Stimulated activated CD8-positive, alpha-beta memory T cell treated with anti-CD3 and anti-CD28 coated beads, Interleukin-2, amount 100 ng/mL, for 1 hour (primary cell): ENCODE measurements at regions not wholly inside any gene's neighbourhood (a gene's known extent, or its start where the extent isn't known, plus 50 kb on each side); places are given as distances from the start of the nearest gene placed in this dataset.

ENCODE experiments used
- DNase-seq, 2 donors: peaks; one replicate each; pipeline ENCODE4 v3.0.0-alpha.2; 2020; ENCODE audit warnings: low read depth in 2 of 2

DNA sequence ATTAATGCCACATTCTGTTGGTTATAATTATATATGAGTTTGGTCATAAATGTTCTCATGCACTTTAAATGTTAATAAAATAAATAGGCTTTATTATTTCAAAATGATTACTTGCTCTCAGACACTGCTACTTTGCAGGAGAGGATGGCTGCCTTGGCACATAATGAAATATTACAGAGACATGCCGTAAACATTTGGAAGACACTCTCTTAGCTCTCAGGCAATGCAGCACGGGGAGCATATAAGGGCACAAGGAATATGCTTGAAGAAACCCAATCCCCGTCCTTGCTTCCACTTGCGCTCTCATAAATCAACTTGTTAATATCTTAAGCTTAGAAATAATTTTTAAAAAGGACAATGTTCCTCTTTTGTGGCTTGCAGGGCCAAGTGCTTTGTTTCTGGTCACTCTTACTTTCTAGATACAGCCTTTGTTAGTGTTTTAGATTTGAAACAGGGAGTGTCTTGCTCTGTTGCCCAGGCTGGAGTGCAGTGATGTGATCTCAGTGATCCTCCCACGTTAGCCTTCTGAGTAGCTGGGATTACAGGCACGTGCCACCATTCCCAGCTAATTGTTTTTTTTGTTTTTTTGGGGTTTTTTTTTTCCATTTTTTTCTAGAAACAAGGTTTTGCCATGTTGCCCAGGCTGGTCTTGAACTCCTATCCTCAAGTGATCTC lies 445.0 kb downstream of the SPRY1 start:
- DNase-seq: no peak

- DNase-seq: no peak
Measured at GRCh38 chr4:123843137-123843536, 446.5 kb downstream of the SPRY1 start.

GRCh38 chr4:123844374-123844773 lies 447.8 kb downstream of the SPRY1 start:
- DNase-seq: no peak

GRCh38 chr4:123846092-123846491 lies 449.5 kb downstream of the SPRY1 start:
- DNase-seq: no peak

- DNase-seq: no peak
Measured at GRCh38 chr4:123846561-123846960, 450.0 kb downstream of the SPRY1 start.

GRCh38 chr4:123848606-123849005 lies 452.0 kb downstream of the SPRY1 start:
- no peak for DNase-seq

- DNase-seq: no peak
Measured at GRCh38 chr4:123849495-123849894, 452.9 kb downstream of the SPRY1 start.

DNA sequence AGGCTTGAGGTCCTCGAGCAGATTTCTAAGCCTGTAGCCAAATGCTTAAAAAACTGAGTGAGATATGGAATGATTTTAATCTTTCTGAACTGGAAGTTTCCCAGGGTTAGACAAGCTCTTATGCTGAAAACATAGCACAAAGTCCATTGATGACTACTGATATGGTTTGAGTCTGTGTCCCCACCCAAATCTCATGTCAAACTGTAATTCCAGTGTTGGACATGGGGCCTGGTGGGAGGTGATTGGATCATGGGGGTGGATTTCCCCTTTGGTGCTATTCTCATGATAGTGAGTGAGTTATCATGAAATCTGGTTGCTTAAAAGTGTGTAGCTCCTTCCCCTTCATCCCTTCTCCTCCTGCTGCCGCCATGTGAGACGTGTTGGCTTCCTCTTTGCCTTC lies 454.9 kb downstream of the SPRY1 start:
- no peak for DNase-seq

DNA sequence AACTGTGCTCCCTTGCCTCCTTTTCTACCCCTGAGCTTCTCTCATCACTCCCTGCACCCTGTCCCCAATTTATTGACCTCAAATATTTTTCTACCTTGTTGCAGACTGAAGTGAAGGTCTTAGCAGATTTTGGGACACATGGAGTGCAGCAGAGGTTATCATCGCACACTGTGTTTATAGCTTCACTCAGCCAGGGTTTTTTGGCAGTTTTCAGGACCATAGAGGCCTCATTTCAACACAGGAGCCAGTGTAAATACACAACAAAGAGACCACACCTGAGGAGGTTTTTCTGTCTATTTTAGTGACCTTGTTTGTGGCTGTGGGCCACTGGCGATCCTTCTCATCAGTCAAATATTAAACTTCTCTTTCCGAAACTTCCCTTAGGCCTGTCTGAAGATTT lies 457.1 kb downstream of the SPRY1 start:
- no peak for DNase-seq

GRCh38 chr4:123856689-123857545 lies 460.3 kb downstream of the SPRY1 start:
- DNase-seq: no peak

DNA sequence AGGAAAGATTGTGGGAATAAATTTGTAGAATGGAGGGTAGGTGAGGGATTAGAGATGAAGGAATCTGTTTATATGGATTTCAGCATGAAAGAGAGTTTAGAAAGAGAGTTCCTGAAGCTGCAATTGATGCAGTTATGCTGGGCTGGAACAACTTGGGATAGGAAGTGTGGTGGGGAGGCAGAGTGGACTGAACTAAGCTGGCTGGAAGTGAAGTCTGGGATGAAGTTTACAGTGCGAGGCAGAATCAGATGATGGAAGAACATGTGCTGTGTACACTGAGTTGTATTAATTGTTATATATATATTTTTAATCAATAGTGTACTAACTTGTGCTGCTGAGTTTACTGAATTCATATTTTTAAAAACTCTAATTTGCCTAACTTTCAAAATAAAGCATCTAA lies 461.9 kb downstream of the SPRY1 start:
- DNase-seq: no peak

DNA sequence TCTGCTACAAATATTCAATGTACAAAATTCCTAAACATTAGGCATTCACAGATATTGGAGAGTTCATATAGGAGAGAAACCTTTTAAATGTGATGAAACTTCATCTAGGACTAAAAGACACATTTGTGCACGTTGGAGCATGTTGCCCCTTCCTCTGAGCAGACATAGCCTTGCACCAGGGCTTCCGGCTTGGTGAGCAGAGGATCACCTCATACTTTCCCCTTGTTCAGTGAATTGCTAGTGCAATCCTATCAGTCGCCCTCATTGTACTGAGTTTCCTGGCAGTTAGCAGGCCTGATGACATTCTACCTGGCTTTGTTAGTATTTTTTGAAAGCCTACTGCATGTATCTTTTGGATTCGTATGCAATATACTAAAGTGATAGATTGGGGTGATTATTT lies 466.2 kb downstream of the SPRY1 start:
- no peak for DNase-seq

DNA sequence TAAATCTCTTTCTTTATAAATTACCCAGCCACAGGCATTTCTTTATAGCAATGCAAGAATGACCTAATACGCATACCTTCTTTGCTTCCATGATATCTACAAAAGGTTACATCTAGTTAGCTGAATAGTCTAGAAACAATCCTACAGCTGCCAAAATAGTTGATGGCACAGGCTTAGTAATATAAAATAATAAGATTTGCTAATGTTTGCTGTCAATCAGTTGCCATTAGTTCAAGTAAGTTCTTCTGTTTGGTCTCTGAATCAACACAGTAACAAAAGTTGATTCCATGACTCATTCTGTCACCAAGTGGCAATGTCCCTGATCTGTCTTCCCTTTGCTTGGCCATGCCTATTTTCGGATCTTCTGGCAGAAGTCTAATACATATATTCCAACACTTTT lies 470.2 kb downstream of the SPRY1 start:
- DNase-seq: no peak

- DNase-seq: no peak
Measured at GRCh38 chr4:123867910-123868587, 471.5 kb downstream of the SPRY1 start.

DNA sequence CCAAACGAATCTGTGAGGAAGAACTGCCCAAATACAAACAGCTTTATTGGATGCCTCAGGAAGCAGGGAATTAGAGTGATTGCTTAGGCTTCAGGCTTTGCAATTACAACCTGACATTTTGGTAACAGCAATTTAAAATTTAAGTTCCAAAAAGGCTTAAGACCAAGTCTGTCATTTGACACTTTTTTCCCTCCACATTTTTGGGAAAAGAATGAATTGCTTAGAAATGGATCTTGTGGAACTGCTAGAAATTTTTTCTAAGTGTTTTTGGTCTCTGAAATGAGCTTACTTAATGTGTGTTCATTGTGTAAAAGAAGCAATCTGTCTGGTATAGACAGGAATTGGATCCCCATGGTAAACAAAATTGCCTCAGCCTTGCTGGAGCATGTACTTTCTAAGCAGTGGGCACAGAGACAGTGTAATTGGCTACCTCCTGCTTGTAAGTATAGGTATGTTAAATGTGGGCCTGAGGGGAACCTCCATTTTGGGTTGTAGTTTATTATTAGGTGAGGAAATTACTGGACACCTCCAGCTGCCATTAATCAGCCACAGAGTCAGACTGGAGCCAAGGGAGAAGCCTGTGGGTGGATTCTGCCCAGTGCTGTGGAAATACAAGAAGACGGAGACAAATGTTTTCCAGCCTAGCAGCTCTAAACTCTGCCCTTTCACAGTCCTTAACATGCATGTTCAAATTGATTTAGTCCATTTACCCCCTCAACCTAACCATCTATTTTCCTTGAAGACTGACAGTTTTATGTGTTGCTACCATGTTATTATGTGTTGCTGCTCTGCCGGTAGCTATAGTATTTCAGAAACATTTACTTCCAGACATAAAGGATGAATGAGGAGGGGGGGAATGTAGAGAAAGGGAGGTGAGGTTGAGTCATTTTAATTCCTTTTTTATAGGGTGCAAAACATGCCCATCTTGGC lies 473.0 kb downstream of the SPRY1 start:
- no peak for DNase-seq

DNA sequence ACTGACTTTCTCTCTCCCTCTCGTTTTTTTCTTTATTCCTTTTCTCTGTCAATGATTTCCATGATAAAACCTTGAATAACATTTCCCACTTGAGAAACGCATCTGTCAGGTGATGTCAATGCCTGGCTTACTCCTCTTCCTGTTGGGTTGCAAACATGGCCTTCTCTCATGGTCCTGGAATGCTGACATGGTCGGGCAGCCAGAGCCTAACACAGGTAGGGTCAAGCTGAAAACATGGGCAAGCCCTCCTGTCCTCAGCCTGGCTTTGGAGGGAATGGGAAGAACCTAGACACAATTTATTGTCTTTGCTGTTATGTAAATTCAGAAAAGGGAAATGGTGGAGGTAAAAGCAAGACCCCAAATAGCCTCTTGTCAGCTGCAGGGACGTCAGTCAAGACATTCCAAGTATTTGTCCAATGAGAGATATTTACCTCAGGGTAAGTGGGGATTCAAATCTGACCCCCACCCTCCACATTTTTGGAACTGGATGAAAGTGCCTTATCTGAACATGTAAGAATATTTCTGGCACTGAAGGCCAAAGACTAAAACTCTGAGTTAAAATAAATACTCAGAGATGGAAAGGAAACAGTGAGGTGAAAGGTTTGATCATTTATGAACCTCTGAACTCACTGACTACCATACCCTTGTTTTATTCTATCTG lies 473.8 kb downstream of the SPRY1 start:
- DNase-seq: no peak

GRCh38 chr4:123871341-123871740 lies 474.7 kb downstream of the SPRY1 start:
- no peak for DNase-seq

- no peak for DNase-seq
Measured at GRCh38 chr4:123874063-123874462, 477.5 kb downstream of the SPRY1 start.

DNA sequence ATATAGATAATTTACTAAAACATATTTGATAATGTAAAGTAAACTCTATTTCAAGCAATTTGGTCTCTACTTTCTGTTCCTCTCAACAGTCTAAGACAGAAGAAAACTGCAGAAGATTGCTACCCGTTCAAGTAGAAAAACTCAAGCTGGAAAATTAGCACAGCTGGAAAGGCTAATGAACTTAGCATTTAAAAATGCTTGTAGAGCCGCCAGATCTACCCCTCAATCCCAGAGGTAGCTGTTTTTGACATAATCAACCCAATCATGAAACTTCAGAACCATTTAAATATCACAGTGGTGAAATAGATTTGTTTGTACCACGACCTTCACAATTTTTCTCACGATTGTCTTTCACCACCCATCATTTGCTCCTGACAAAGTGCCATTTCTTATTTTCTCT lies 479.5 kb downstream of the SPRY1 start:
- DNase-seq: no peak

DNA sequence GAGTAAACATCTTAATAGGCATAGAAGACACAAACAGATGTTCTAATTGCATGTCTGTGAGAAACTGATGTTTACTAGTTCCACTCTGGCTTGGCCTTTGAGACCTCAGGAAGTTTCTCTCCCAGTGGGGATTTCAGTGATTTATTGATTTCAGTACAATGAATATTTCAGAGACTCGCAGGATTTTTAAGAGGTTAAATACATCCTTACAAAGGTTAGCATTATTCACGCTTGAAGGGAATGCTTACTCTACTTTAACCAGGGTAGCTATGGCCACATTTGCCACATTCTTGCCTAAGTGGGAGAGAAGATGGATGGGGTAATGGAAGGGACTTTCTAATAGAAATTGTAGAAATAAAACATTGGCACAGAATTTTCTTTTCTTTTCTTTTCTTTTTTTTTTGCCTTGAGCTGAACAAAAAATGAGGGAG lies 480.1 kb downstream of the SPRY1 start:
- DNase-seq: no peak

DNA sequence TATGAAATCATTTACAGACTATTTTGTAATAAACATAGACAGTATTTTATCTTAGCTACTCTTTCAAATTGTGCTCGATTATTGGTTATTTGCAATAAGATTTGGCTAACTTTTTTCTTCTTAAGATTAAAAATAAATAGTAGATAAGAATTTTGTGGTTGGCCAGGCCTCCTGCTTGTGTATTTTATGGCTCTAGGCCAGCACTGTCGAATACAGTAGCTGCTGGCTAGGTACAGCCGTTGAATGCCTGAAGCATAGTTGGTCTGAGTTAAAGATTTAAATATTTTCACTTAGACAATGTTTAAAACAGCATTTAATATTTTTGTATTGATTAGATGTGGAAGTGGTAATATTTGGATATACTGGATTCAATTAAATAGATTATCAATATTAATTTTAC lies 481.0 kb downstream of the SPRY1 start:
- DNase-seq: no peak
